ENCODE measurements at regions not wholly inside any gene's neighbourhood (a gene's known extent, or its start where the extent isn't known, plus 50 kb on each side); places are given as distances from the start of the nearest gene placed in this dataset.

GRCh38 chr6:16825784-16826183 lies 64.5 kb upstream of the ATXN1 start:
- no peak for TF ChIP-seq CTCF (IDR thresholded peaks at IDR 0.05)
- no peak for TF ChIP-seq EP300 (IDR thresholded peaks at IDR 0.05; ENCODE audit: low read depth)
- TF ChIP-seq POLR2A (IDR thresholded peaks at IDR 0.05) = no peak
- no peak for TF ChIP-seq POLR2AphosphoS5 (IDR thresholded peaks at IDR 0.05)
